H9 (cell line): ENCODE measurements at regions not wholly inside any gene's neighbourhood (a gene's known extent, or its start where the extent isn't known, plus 50 kb on each side); places are given as distances from the start of the nearest gene placed in this dataset.

ENCODE experiments used
- DNase-seq: peaks from one replicate; pipeline ENCODE4 v3.0.0-alpha.2; 2017
- H2AFZ ChIP-seq: one replicate; pipeline ENCODE4 v1.6.1; 2013; ENCODE audit warnings: mild to moderate bottlenecking, low read length, control low read depth, moderate library complexity
- H2AK5ac ChIP-seq: 2 replicates; pipeline ENCODE4 v1.6.1; 2013; ENCODE audit warnings: low read length, control low read depth, mixed read lengths; ENCODE audit not compliant: insufficient read length
- H2BK120ac ChIP-seq: one replicate; pipeline ENCODE4 v1.6.1; 2013; ENCODE audit warnings: low read depth, mild to moderate bottlenecking, low read length, control low read depth, inconsistent platforms; ENCODE audit not compliant: poor library complexity, severe bottlenecking
- H2BK12ac ChIP-seq: 2 replicates; pipeline ENCODE4 v1.6.1; 2013; ENCODE audit warnings: low read length, control low read depth, mixed read lengths, low read depth; ENCODE audit not compliant: insufficient read length
- H2BK15ac ChIP-seq: 2 replicates; pipeline ENCODE4 v1.6.1; 2013; ENCODE audit warnings: low read depth, low read length, control low read depth
- H2BK20ac ChIP-seq: one replicate; pipeline ENCODE4 v1.6.1; 2013; ENCODE audit warnings: low read depth, mild to moderate bottlenecking, low read length, control low read depth, inconsistent platforms; ENCODE audit not compliant: poor library complexity, severe bottlenecking
- H2BK5ac ChIP-seq: 2 replicates; pipeline ENCODE4 v1.6.1; 2013; ENCODE audit warnings: low read length, control low read depth, mixed read lengths; ENCODE audit not compliant: insufficient read length
- H3K14ac ChIP-seq: 2 replicates; pipeline ENCODE4 v1.6.1; 2013; ENCODE audit warnings: low read length, control low read depth; ENCODE audit not compliant: insufficient read depth
- H3K18ac ChIP-seq: 2 replicates; pipeline ENCODE4 v1.6.1; 2013; ENCODE audit warnings: low read depth, mild to moderate bottlenecking, mixed read lengths, low read length, control low read depth; ENCODE audit not compliant: insufficient read length
- H3K23ac ChIP-seq: 2 replicates; pipeline ENCODE4 v1.6.1; 2013; ENCODE audit warnings: low read length, control low read depth, mixed read lengths, low read depth; ENCODE audit not compliant: insufficient read length
- H3K23me2 ChIP-seq: 2 replicates; pipeline ENCODE4 v1.6.1; 2013; ENCODE audit warnings: low read depth, mild to moderate bottlenecking, mixed read lengths, low read length, control low read depth; ENCODE audit not compliant: insufficient read length, poor library complexity, severe bottlenecking
- H3K27ac ChIP-seq: 2 replicates; pipeline ENCODE4 v1.5.1; 2013; ENCODE audit warnings: low read length, control low read depth, mixed read lengths, low read depth; ENCODE audit not compliant: insufficient read length
- H3K27me3 ChIP-seq: 2 replicates; pipeline ENCODE4 v1.6.1; 2013; ENCODE audit warnings: low read length, control low read depth, inconsistent platforms; ENCODE audit not compliant: insufficient read depth
- H3K4ac ChIP-seq: 2 replicates; pipeline ENCODE4 v1.6.1; 2013; ENCODE audit warnings: low read depth, mild to moderate bottlenecking, control low read depth, inconsistent platforms, low read length, moderate library complexity
- H3K4me1 ChIP-seq: 2 replicates; pipeline ENCODE4 v1.6.1; 2013; ENCODE audit warnings: low read length, control low read depth, inconsistent platforms; ENCODE audit not compliant: insufficient read depth
- H3K4me2 ChIP-seq: 2 replicates; pipeline ENCODE4 v1.6.1; 2013; ENCODE audit warnings: low read length, control low read depth, mixed read lengths; ENCODE audit not compliant: insufficient read length, insufficient read depth
- H3K56ac ChIP-seq: 2 replicates; pipeline ENCODE4 v1.6.1; 2013; ENCODE audit warnings: low read depth, mild to moderate bottlenecking, mixed read lengths, low read length, control low read depth; ENCODE audit not compliant: insufficient read length
- H3K79me1 ChIP-seq: 2 replicates; pipeline ENCODE4 v1.6.1; 2013; ENCODE audit warnings: low read depth, mild to moderate bottlenecking, moderate library complexity, low read length, control low read depth, inconsistent platforms; ENCODE audit not compliant: insufficient read depth, poor library complexity, severe bottlenecking
- H3K79me2 ChIP-seq: 2 replicates; pipeline ENCODE4 v1.6.1; 2013; ENCODE audit warnings: low read length, control low read depth, inconsistent platforms; ENCODE audit not compliant: insufficient read depth
- H3K9ac ChIP-seq: 2 replicates; pipeline ENCODE4 v1.6.1; 2013; ENCODE audit warnings: low read length, control low read depth, mixed read lengths; ENCODE audit not compliant: insufficient read length; ENCODE audit errors: extremely low read depth
- H3K9me3 ChIP-seq: one replicate; pipeline ENCODE4 v1.6.1; 2013; ENCODE audit warnings: low read depth, low read length, inconsistent platforms; ENCODE audit not compliant: control insufficient read depth
- H3T11ph ChIP-seq: one replicate; pipeline ENCODE4 v1.6.1; 2013; ENCODE audit warnings: mild to moderate bottlenecking, low read length, control low read depth, inconsistent platforms
- H4K20me1 ChIP-seq: one replicate; pipeline ENCODE4 v1.6.1; 2013; ENCODE audit not compliant: control insufficient read depth, insufficient read length, insufficient read depth
- H4K5ac ChIP-seq: 2 replicates; pipeline ENCODE4 v1.6.1; 2013; ENCODE audit warnings: low read depth, mild to moderate bottlenecking, mixed read lengths, low read length, control low read depth; ENCODE audit not compliant: insufficient read length
- H4K8ac ChIP-seq: replicated peaks from 2 replicates; pipeline ENCODE4 v1.6.1; 2013; ENCODE audit warnings: low read length, control low read depth, mixed read lengths, low read depth; ENCODE audit not compliant: insufficient read length
- H4K91ac ChIP-seq: 2 replicates; pipeline ENCODE4 v1.6.1; 2013; ENCODE audit warnings: low read depth, mild to moderate bottlenecking, moderate library complexity, mixed read lengths, low read length, control low read depth; ENCODE audit not compliant: insufficient read length
- H3K27ac Mint-ChIP-seq, 3 experiments: 2 replicates in 2 of 3; 3 replicates in 1 of 3; pipeline ENCODE4 v1.8.0; 2020 to 2021; ENCODE audit warnings: mixed read lengths in 3 of 3, mild to moderate bottlenecking in 1 of 3, moderate library complexity in 1 of 3
- H3K27me3 Mint-ChIP-seq: 2 replicates; pipeline ENCODE4 v1.8.0; 2021; ENCODE audit warnings: low read depth, mild to moderate bottlenecking, moderate library complexity, mixed read lengths
- H3K36me3 Mint-ChIP-seq, 3 experiments: 2 replicates in 2 of 3; 3 replicates in 1 of 3; pipeline ENCODE4 v1.8.0; 2020 to 2021; ENCODE audit warnings: low read depth in 3 of 3, mixed read lengths in 3 of 3; ENCODE audit not compliant: insufficient read depth in 1 of 3
- H3K4me1 Mint-ChIP-seq, 2 experiments: 2 replicates each; pipeline ENCODE4 v1.8.0; 2020; ENCODE audit warnings: mixed read lengths in 2 of 2
- H3K4me3 Mint-ChIP-seq, 2 experiments: 2 replicates in 1 of 2; 3 replicates in 1 of 2; pipeline ENCODE4 v1.8.0; 2020 to 2021; ENCODE audit warnings: mild to moderate bottlenecking in 2 of 2, mixed read lengths in 2 of 2, moderate library complexity in 1 of 2
- H3K9me3 Mint-ChIP-seq, 2 experiments: 2 replicates in 1 of 2; 3 replicates in 1 of 2; pipeline ENCODE4 v1.8.0; 2020; ENCODE audit warnings: mild to moderate bottlenecking in 2 of 2, mixed read lengths in 2 of 2, moderate library complexity in 1 of 2
- CTCF ChIP-seq: fragments of 200-600 bp; sonication (generic); conservative IDR thresholded peaks from 3 replicates; pipeline ENCODE4 v1.8.0; 2021; ENCODE audit warnings: antibody characterized with exemption, mild to moderate bottlenecking
- WGBS: extraction: QIAGEN DNeasy Blood & Tissue Kit; methylation state at CpG from one replicate; pipeline ENCODE4 v1.1.7; 2013; ENCODE audit warnings: missing lambda C conversion rate, low lambda C conversion rate, mixed read lengths; ENCODE audit not compliant: insufficient read length; ENCODE audit errors: extremely low coverage; 5-methylcytosine and 5-hydroxymethylcytosine counted together

GRCh38 chr3:55247666-55248065 lies 239.4 kb downstream of the WNT5A start:
- Histone ChIP-seq H3K9ac (no peak overlapping the region), H3K27ac (no peak overlapping the region), H2BK120ac (no peak overlapping the region), H3K79me2 (no peaks in the 10 kb centered on the region), H3K14ac (no peak overlapping the region), H3K79me1 (no peaks in the 10 kb centered on the region), H4K20me1 (no peaks in the 10 kb centered on the region), H3K9me3 (no peaks in the 10 kb centered on the region), H2BK20ac (no peak overlapping the region), H3K23me2 (no peaks in the 10 kb centered on the region), H3K4ac (no peak overlapping the region), H3K56ac (no peak overlapping the region), H4K5ac (no peak overlapping the region), H3K4me2 (no peak overlapping the region), H2BK15ac (no peak overlapping the region), H3K4me1 (no peaks in the 10 kb centered on the region), H2AK5ac (no peak overlapping the region), H3K23ac (no peak overlapping the region), H2BK5ac (no peak overlapping the region), H3K18ac (no peak overlapping the region), H4K91ac (no peak overlapping the region), H2BK12ac (no peak overlapping the region), H3T11ph (no peak overlapping the region), H3K27me3 (no peaks in the 10 kb centered on the region), H4K8ac (no peak overlapping the region), H2AFZ (no peak overlapping the region)
- peaks cover 14 to 22% of the 10 kb centered on the region in 2 experiments for H3K9me3 Mint-ChIP-seq
- no peak overlapping the region for H3K4me3 Mint-ChIP-seq
- H3K27me3 Mint-ChIP-seq = peaks cover 1% of the 10 kb centered on the region; the same call in 1 of the 2 replicates
- peaks cover 13 to 18% of the 10 kb centered on the region in 2 experiments for H3K4me1 Mint-ChIP-seq
- H3K36me3 Mint-ChIP-seq = peaks cover 9 to 17% (median 12%) of the 10 kb centered on the region in 3 experiments
- DNase-seq = no peak
- no CpG with 5 or more reads among the region's 3 CpGs for WGBS
- no peak for TF ChIP-seq CTCF
- H3K27ac Mint-ChIP-seq = peak overlapping the region in 1 of 3 experiments; percentile 40; a peak in 1 of 7 replicates
